H7 (cell line): ENCODE measurements at regions not wholly inside any gene's neighbourhood (a gene's known extent, or its start where the extent isn't known, plus 50 kb on each side); places are given as distances from the start of the nearest gene placed in this dataset.
"Not testable (repeated sequence)": the region's sequence is repeated elsewhere in the genome, so short reads cannot be mapped to it uniquely, and the experiment has no call there.

Experiments
- DNase-seq: peaks from one replicate; pipeline ENCODE4 v3.0.0; 2012
- H3K27me3 ChIP-seq: 2 replicates; pipeline ENCODE4 v1.6.0; 2011; ENCODE audit warnings: mild to moderate bottlenecking, low read length; ENCODE audit not compliant: control insufficient read depth, insufficient read depth
- H3K36me3 ChIP-seq: replicated peaks from 2 replicates; pipeline ENCODE4 v1.5.1; 2011; ENCODE audit warnings: low read length; ENCODE audit not compliant: control insufficient read depth, insufficient read depth
- H3K4me3 ChIP-seq: 2 replicates; pipeline ENCODE4 v1.5.1; 2011; ENCODE audit warnings: low read depth, mild to moderate bottlenecking, control low read depth, low read length, moderate library complexity; ENCODE audit not compliant: insufficient read depth

DNA sequence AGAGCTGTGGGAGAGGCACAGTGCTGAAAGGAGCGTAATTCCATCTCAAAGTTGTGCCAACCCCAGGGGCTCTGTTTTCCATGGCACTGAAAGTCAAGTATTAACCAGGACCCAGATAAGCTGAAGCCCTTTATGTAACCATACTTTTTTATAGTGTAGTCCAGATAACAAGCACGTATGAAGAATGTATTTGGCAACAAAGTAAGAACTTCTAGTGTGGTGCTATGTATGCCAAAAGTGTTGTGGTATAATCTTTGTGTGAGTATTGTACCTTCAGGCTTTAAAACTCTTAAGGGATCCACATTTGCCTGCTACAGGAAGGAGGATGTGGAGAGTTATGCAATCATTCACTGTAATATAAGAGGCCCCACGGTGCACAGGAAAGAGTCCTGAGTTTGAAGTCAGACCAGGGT is 129.4 kb downstream of the IBTK start:
- H3K36me3 ChIP-seq, result no peaks in the 10 kb centered on the region
- H3K27me3 ChIP-seq, result no peaks in the 10 kb centered on the region
- H3K4me3 ChIP-seq, result no peak overlapping the region
- DNase-seq, result no peak

DNA sequence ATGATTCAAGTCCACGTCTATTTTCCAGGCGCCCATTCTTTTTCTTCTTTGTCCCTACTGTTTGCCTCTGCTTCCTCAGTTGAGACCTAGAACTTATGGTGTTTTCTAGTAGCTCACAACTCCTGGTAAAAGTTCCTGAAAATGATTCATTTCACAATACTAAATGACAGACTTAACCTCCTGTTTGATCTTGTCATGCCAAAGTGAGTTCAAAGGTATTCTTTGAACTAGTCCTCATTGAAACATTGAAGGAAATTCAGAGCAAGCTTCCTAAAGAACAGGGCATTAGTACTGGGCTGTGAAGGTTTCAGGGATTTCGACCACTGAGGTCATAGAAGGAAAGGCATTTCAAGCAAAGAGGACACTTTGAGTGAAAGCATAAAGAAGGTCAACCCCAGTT is 132.8 kb downstream of the IBTK start:
- Histone ChIP-seq H3K27me3 (no peaks in the 10 kb centered on the region), H3K36me3 (no peaks in the 10 kb centered on the region)
- DNase-seq, result no peak

DNA sequence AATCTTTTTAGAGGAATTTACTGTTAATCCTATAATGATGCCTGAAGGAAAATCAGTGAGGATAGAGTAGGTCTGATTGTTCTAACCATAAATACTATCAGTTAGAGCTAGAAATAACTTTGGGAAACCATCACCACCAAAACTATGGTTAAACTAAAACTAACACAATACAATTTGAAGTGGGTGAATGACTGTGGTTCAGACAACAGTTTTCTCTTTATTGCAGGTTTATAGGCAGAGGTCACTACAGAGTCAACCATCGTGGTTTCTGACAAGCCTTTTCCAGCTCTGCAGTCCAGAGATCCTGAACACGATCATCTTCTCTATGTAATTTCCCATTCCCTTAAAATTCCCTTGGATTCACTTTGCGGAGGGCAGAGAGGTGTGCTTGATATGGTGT is 134.3 kb downstream of the IBTK start:
- no peak for DNase-seq
- Histone ChIP-seq H3K27me3 (no peaks in the 10 kb centered on the region), H3K36me3 (no peaks in the 10 kb centered on the region), H3K4me3 (no peak overlapping the region)

More for the DNA sequence above, 132.8 kb downstream of the IBTK start:
- no peak overlapping the region for H3K4me3 ChIP-seq

DNA sequence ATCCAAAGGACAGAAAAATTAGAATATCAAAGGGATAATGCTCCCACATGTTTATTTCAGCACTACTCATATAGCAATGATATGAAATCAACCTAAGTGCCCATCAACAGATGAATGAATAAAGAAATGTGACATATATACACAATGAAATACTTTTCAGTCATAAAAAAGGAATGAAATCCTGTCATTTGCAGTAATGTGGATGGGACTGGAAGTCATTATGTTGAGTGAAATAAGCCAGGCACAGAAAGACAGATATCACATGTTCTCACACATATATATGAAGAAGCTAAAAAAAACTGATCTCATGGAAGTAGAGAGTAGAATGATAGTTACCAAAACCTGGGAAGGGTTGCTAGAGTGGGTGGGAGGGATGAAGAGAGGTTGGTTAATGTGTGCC is 135.7 kb downstream of the IBTK start:
- no peaks in the 10 kb centered on the region for H3K36me3 ChIP-seq
- no peak overlapping the region for H3K4me3 ChIP-seq
- no peaks in the 10 kb centered on the region for H3K27me3 ChIP-seq
- DNase-seq, result no peak

DNA sequence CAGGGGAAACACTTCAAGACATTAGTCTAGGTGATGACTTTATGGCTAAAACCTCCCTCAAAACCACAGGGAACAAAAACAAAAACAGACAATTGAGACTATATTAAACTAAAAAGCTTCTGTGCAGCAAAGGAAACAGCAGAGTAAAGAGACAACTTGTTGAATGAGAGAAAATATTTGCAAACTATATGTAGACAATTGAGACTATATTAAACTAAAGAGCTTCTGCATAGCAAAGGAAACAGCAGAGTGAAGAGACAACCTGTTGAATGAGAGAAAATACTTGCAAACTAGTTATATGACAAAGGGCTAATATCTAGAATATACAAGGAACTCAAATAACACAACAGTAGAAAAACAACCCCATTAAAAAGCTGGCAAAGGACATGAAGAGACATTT is 136.4 kb downstream of the IBTK start:
- H3K36me3 ChIP-seq, result no peaks in the 10 kb centered on the region
- no peak for DNase-seq
- no peaks in the 10 kb centered on the region for H3K27me3 ChIP-seq
- H3K4me3 ChIP-seq, result no peak overlapping the region

DNA sequence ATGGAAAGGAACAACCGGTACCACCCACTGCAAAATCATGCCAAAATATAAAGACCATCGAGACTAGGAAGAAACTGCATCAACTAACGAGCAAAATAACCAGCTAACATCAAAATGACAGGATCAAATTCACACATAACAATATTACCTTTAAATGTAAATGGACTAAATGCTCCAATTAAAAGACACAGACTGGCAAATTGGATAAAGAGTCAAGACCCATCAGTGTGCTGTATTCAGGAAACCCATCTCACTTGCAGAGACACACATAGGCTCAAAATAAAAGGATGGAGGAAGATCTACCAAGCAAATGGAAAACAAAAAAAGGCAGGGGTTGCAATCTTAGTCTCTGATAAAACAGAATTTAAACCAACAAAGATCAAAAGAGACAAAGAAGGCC is 144.4 kb downstream of the IBTK start:
- not testable (repeated sequence) for H3K27me3 ChIP-seq, H3K36me3 ChIP-seq, DNase-seq, H3K4me3 ChIP-seq

DNA sequence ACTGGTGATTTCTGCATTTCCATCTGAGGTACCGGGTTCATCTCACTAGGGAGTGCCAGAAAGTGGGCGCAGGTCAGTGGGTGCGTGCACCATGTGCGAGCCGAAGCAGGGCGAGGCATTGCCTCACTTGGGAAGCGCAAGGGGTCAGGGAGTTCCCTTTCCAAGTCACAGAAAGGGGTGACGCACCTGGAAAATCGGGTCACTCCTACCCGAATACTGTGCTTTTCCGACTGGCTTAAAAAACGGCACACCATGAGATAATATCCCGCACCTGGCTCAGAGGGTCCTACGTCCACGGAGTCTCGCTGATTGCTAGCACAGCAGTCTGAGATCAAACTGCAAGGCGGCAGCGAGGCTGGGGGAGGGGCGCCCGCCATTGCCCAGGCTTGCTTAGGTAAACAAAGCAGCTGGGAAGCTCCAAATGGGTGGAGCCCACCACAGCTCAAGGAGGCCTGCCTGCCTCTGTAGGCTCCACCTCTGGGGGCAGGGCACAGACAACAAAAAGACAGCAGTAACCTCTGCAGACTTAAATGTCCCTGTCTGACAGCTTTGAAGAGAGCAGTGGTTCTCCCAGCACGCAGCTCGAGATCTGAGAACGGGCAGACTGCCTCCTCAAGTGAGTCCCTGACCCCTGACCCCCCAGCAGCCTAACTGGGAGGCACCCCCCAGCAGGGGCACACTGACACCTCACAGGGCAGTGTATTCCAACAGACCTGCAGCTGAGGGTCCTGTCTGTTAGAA is 146.0 kb downstream of the IBTK start:
- peak overlapping the region; percentile 29 for H3K4me3 ChIP-seq
- not testable (repeated sequence) for DNase-seq

DNA sequence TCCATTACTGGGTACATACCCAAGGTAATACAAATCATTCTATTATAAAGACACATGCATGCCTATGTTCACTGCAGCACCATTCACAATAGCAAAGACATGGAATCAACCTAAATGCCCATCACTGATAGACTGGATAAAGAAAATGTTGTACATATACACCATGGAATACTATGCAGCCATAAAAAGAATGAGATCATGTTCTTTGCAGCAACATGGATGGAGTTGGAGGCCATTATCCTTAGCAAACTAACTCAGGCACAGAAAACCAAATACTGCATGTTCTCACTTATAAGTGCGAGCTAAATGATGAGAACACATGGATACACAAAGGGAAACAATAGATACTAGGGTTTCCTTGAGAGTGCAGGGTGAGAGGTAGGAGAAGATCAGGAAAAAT is 146.8 kb downstream of the IBTK start:
- not testable (repeated sequence) for H3K27me3 ChIP-seq, H3K4me3 ChIP-seq, H3K36me3 ChIP-seq, DNase-seq

More for the DNA sequence above, 146.0 kb downstream of the IBTK start:
- not testable (repeated sequence) for H3K27me3 ChIP-seq, H3K36me3 ChIP-seq

DNA sequence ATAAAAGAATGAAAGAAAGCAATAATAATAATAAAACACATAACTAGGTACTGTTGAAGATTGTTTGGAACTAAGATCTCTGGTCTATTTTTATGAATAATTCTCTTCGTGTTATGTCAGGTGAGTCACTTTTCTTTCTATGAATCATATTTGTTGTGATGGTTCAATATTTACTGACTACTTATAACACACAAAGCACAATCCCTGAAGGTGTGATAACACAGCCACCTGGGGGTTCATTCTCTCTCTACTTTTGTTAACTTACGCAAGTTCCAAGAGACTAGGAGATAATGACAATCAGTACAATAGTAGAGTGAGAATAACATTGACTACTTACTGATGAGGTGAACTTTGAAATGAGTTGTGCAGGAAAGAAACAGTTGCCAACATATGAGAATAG is 149.9 kb downstream of the IBTK start:
- Histone ChIP-seq H3K36me3 (no peaks in the 10 kb centered on the region), H3K27me3 (no peaks in the 10 kb centered on the region), H3K4me3 (no peak overlapping the region)
- DNase-seq, result no peak

DNA sequence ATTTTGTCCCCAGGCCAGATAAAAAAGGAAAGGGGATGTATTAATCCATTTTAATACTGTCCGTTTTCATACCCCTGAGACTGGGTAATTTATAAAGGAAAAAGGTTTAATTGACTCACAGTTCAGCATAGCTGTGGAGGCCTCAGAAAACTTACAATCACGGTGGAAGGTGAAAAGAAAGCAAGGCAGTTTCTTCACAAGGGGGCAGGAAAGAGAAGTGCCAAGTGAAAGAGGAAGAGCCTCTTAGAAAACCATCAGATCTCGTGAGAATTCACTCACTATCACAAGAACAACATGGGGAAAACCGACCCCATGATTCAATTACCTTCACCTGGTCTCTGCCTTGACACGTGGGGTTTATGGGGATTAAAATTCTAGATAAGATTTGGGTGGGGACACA is 152.5 kb downstream of the IBTK start:
- no peak overlapping the region for H3K4me3 ChIP-seq
- no peaks in the 10 kb centered on the region for H3K36me3 ChIP-seq
- no peak for DNase-seq
- H3K27me3 ChIP-seq, result no peaks in the 10 kb centered on the region

DNA sequence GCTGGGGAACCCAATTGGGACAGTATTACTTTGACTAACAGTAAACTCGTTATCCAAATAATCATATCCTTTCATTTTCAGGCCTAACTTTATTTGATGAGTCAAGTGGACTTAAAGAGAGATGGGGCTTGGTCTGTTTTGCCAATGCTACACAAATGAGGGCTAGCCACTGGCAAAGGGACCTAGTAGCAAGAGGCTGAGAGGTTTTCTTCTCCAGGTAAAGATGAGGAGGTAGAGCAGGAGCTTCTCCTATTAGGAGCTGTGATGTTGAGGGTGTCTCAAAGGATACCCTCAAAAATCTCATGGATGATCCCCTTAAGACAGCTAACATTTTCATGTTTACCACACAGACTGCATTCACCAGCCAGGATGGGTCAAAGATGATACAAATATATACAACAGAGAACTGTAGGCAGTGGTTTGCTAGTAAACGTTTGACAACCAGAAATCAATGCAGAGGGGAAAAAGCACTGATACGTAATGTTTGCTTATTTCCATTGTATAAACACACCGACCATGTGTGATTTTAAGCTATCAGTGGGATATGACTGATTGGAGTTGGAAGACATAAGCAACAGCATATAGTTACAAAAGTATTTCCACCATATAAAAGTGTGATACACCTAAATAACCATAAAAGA is 153.3 kb downstream of the IBTK start:
- no peak for DNase-seq
- Histone ChIP-seq H3K27me3 (no peaks in the 10 kb centered on the region), H3K36me3 (no peaks in the 10 kb centered on the region), H3K4me3 (no peak overlapping the region)

DNA sequence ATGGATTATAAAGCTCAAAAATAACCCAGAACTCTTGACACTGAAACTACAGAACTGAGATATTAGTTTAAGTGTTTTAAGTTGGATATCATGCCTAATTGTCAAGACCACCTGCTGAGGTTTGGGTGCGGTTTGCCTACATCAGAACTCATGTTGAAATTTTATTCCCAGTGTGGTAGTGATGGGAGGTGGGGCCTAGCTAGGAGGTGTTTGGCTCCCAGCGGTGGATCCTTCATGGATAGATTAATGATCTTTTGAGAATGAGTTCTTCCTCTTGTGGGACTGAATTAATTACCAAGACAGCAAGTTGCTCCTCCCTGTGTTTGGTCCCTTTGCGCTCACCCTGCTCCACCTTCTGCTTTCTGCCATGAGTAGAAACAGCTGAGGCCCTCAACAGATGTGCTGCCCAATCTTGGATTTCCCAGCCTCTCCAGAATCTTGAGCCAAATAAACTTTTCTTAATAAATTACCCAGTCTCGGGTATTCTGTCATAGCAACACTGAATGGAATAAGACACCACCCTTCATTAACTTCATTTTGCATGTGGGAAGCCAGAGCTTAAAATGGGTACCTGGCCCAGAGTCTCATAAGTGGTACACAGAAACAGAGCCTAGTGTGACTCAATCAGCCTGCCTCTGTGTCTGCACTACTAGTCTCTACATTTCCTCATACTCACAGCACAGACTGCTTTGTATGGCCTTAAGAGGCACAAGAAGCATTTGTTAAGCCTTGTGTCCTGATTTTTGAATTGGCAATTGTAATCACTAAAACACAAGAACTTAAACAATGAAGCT is 158.4 kb downstream of the IBTK start:
- DNase-seq, result no peak
- H3K4me3 ChIP-seq, result no peak overlapping the region
- no peaks in the 10 kb centered on the region for H3K27me3 ChIP-seq
- no peaks in the 10 kb centered on the region for H3K36me3 ChIP-seq

DNA sequence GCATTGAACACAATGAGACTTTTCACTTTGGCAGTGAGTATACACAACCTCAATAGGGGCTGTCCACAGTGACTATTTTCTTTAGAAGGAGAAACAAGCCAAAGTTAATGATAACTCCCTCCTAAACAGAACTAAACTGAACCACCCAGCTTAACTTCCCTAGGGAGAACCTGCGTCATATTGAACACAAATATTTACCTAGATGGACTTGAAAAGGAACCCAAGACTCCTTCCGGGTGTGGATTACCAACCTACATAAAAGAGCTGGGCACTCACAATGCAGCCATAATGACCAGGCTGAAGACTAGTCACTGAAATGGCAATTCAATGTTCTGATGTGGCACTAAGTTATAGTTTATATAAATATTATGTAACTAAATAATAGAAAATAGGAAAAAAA is 160.6 kb downstream of the IBTK start:
- no peaks in the 10 kb centered on the region for H3K27me3 ChIP-seq
- no peak for DNase-seq
- H3K36me3 ChIP-seq, result no peaks in the 10 kb centered on the region

DNA sequence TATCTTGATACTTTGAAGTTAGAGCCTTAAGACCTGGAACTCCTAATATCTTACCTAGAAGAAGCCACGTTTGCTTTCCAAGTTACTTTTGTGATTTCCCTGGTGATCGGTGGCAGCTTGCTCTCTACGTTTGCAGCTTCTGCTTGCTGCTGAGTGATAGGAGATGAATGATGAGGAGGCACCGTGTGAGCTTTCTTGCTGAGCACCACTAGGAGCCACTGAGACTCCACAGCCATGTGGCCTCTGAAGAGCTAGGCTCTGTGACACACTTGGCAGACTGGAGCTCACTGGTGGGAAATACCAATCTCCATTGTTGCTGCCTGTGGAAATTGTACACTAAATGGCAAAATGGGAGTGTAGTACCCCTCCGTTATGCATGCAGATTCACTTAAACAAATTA is 161.8 kb downstream of the IBTK start:
- H3K36me3 ChIP-seq, result no peaks in the 10 kb centered on the region
- no peak overlapping the region for H3K4me3 ChIP-seq
- no peak for DNase-seq
- H3K27me3 ChIP-seq, result no peaks in the 10 kb centered on the region

More for the DNA sequence above, 160.6 kb downstream of the IBTK start:
- H3K4me3 ChIP-seq, result no peak overlapping the region

DNA sequence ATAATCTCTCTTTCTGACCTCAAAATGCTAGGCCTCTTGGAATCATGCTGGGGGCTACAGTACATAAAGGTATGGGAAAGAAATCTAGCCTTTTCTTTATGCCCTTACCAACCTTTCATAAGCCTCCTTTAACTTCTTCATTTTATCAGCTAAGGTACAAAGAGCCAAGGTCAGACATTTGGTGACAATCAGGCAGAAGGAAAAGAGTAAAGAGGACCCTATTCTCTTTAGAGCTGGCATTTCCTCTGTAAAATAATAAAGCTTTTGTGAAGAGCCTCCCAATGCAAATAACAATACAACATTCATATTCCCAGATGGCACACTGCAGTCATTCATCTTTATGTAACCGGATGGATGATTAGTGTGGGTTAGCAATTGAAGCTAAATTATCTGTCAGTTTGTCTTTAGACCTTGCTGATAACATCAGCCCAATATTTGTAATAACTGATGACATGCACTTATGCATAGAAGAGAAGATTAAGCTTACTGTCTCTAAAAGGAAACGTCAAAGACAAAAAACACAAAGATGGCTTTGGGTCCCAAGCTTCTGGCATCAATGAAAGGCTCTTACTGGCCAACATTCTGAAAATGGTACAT is 163.1 kb downstream of the IBTK start:
- Histone ChIP-seq H3K4me3 (no peak overlapping the region), H3K36me3 (no peaks in the 10 kb centered on the region), H3K27me3 (no peaks in the 10 kb centered on the region)
- no peak for DNase-seq
